Loucy (cell line): ENCODE measurements at regions not wholly inside any gene's neighbourhood (a gene's known extent, or its start where the extent isn't known, plus 50 kb on each side); places are given as distances from the start of the nearest gene placed in this dataset.

ENCODE experiments used
- H2AFZ ChIP-seq: fragments of 200-600 bp; sonication (generic); 2 replicates; pipeline ENCODE4 v1.6.0; 2016; ENCODE audit warnings: antibody characterized with exemption, mild to moderate bottlenecking, low read length, moderate library complexity
- H3F3A ChIP-seq: fragments of 200-600 bp; 2 replicates; pipeline ENCODE4 v1.6.0; 2016; ENCODE audit warnings: antibody characterized with exemption, low read depth, mild to moderate bottlenecking
- H3K27me3 ChIP-seq: fragments of 200-600 bp; sonication (generic); 2 replicates; pipeline ENCODE4 v1.6.1; 2014; ENCODE audit warnings: low read length, mild to moderate bottlenecking; ENCODE audit not compliant: insufficient read depth, poor library complexity, severe bottlenecking
- H3K36me3 ChIP-seq: fragments of 200-600 bp; sonication (generic); 2 replicates; pipeline ENCODE4 v1.6.1; 2016; ENCODE audit warnings: low read length; ENCODE audit not compliant: insufficient read depth
- H3K4me1 ChIP-seq: fragments of 200-600 bp; sonication (generic); 2 replicates; pipeline ENCODE4 v1.5.1; 2014; ENCODE audit warnings: low read length, mild to moderate bottlenecking; ENCODE audit not compliant: insufficient read depth, poor library complexity, severe bottlenecking
- H3K4me2 ChIP-seq: fragments of 200-600 bp; sonication (generic); 2 replicates; pipeline ENCODE4 v1.6.0; 2014; ENCODE audit warnings: antibody characterized with exemption, low read length, low read depth, mild to moderate bottlenecking; ENCODE audit not compliant: poor library complexity, severe bottlenecking
- H3K4me3 ChIP-seq: fragments of 200-600 bp; sonication (generic); 2 replicates; pipeline ENCODE4 v1.5.1; 2014; ENCODE audit warnings: low read length, mild to moderate bottlenecking, mixed read lengths; ENCODE audit not compliant: poor library complexity, severe bottlenecking
- H3K79me2 ChIP-seq: fragments of 200-600 bp; sonication (generic); 2 replicates; pipeline ENCODE4 v1.6.1; 2014; ENCODE audit warnings: low read length; ENCODE audit not compliant: insufficient read depth
- H3K9ac ChIP-seq: fragments of 200-600 bp; sonication (generic); 2 replicates; pipeline ENCODE4 v1.6.0; 2014; ENCODE audit warnings: mild to moderate bottlenecking, low read depth, low read length, moderate library complexity; ENCODE audit not compliant: poor library complexity, severe bottlenecking
- H3K9me2 ChIP-seq: fragments of 200-600 bp; sonication (generic); replicated peaks from 2 replicates; pipeline ENCODE4 v1.6.1; 2016; ENCODE audit warnings: low read depth, low read length, mixed read lengths
- H3K9me3 ChIP-seq: fragments of 200-600 bp; sonication (generic); 2 replicates; pipeline ENCODE4 v1.6.1; 2014; ENCODE audit warnings: mild to moderate bottlenecking, antibody characterized with exemption, low read length, low read depth; ENCODE audit not compliant: insufficient read depth
- H4K20me1 ChIP-seq: fragments of 200-600 bp; sonication (generic); 2 replicates; pipeline ENCODE4 v1.6.0; 2014; ENCODE audit warnings: antibody characterized with exemption, low read length, mild to moderate bottlenecking; ENCODE audit not compliant: insufficient read depth, poor library complexity, severe bottlenecking
- CTCF ChIP-seq: fragments of 200-600 bp; sonication (generic); conservative IDR thresholded peaks from 2 replicates; pipeline ENCODE4 v1.5.1; 2014; ENCODE audit warnings: mild to moderate bottlenecking, antibody characterized with exemption, low read length
- EZH2phosphoT487 ChIP-seq: fragments of 200-600 bp; IDR thresholded peaks from 2 replicates; pipeline ENCODE4 v1.6.1; 2018; ENCODE audit warnings: antibody characterized with exemption, mild to moderate bottlenecking, moderate library complexity, borderline replicate concordance

GRCh38 chr14:56419750-56420149 lies 159.8 kb upstream of the TMEM260 start:
- no peaks in the 10 kb centered on the region for H3K9me2 ChIP-seq
- no peaks in the 10 kb centered on the region for H3K27me3 ChIP-seq
- no peaks in the 10 kb centered on the region for H4K20me1 ChIP-seq
- no peak overlapping the region for H2AFZ ChIP-seq
- peak overlapping the region; percentile 47 for H3K9ac ChIP-seq
- H3K79me2 ChIP-seq, result peaks cover 10% of the 10 kb centered on the region; the same call in 1 of the 2 replicates
- H3K4me2 ChIP-seq, result no peak overlapping the region
- 0 out of 2 replicates have a peak, but pooled peaks cover 3% of the 10 kb centered on the region for H3F3A ChIP-seq
- H3K4me1 ChIP-seq, result peaks cover 79% of the 10 kb centered on the region
- TF ChIP-seq CTCF, result no peak
- no peak for TF ChIP-seq EZH2phosphoT487
- no peak overlapping the region for H3K4me3 ChIP-seq
- H3K36me3 ChIP-seq, result peaks cover 3% of the 10 kb centered on the region; the same call in 1 of the 2 replicates
- peaks cover 4% of the 10 kb centered on the region; the same call in 1 of the 2 replicates for H3K9me3 ChIP-seq

- no peak overlapping the region for H2AFZ ChIP-seq
- no peaks in the 10 kb centered on the region for H4K20me1 ChIP-seq
- H3K27me3 ChIP-seq, result no peaks in the 10 kb centered on the region
- peak overlapping the region; percentile 64 for H3K9ac ChIP-seq
- no peaks in the 10 kb centered on the region for H3K79me2 ChIP-seq
- H3K4me3 ChIP-seq, result no peak overlapping the region
- TF ChIP-seq EZH2phosphoT487 (no peak), CTCF (no peak)
- no peaks in the 10 kb centered on the region for H3F3A ChIP-seq
- H3K9me3 ChIP-seq, result peaks cover 9% of the 10 kb centered on the region; the same call in 1 of the 2 replicates
- peaks cover 3% of the 10 kb centered on the region; the same call in 1 of the 2 replicates for H3K36me3 ChIP-seq
- no peak overlapping the region for H3K4me2 ChIP-seq
- no peaks in the 10 kb centered on the region for H3K9me2 ChIP-seq
- peaks cover 62% of the 10 kb centered on the region for H3K4me1 ChIP-seq
These were observed 157.4 kb upstream of the TMEM260 start for GRCh38 chr14:56422221-56422620.

- Histone ChIP-seq H3K9ac (peak overlapping the region; percentile 64), H3K9me3 (peaks cover 9% of the 10 kb centered on the region; the same call in 1 of the 2 replicates), H3K4me2 (peak overlapping the region; percentile 44), H3F3A (no peaks in the 10 kb centered on the region), H4K20me1 (no peaks in the 10 kb centered on the region), H3K9me2 (no peaks in the 10 kb centered on the region), H2AFZ (no peak overlapping the region), H3K79me2 (no peaks in the 10 kb centered on the region), H3K4me1 (peaks cover 58% of the 10 kb centered on the region), H3K27me3 (no peaks in the 10 kb centered on the region), H3K4me3 (no peak overlapping the region), H3K36me3 (peaks cover 3% of the 10 kb centered on the region; the same call in 1 of the 2 replicates)
- TF ChIP-seq CTCF (peak; percentile 87), EZH2phosphoT487 (no peak)
These were observed 156.8 kb upstream of the TMEM260 start for GRCh38 chr14:56422703-56423213.
